Kidney epithelial cell (primary cell): ENCODE measurements at regions not wholly inside any gene's neighbourhood (a gene's known extent, or its start where the extent isn't known, plus 50 kb on each side); places are given as distances from the start of the nearest gene placed in this dataset.

Experiments
- DNase-seq: peaks from one replicate; pipeline ENCODE4 v3.0.0-alpha.2; 2010; ENCODE audit warnings: low read depth
- H3K27me3 ChIP-seq: 2 replicates; pipeline ENCODE4 v1.6.0; 2011; ENCODE audit warnings: low read length; ENCODE audit not compliant: control insufficient read depth, insufficient read depth
- H3K36me3 ChIP-seq: 2 replicates; pipeline ENCODE4 v1.5.1; 2011; ENCODE audit warnings: low read length; ENCODE audit not compliant: control insufficient read depth, insufficient read depth
- H3K4me3 ChIP-seq: 2 replicates; pipeline ENCODE4 v1.5.1; 2011; ENCODE audit warnings: low read depth, mild to moderate bottlenecking, control low read depth, low read length
- CTCF ChIP-seq: IDR thresholded peaks from 2 replicates; pipeline ENCODE4 v1.5.1; 2011; ENCODE audit warnings: mild to moderate bottlenecking, moderate library complexity, low read length, control low read depth, inconsistent platforms; ENCODE audit not compliant: insufficient read depth, poor library complexity, severe bottlenecking

- Histone ChIP-seq H3K4me3 (no peak overlapping the region), H3K27me3 (no peaks in the 10 kb centered on the region), H3K36me3 (no peaks in the 10 kb centered on the region)
- TF ChIP-seq CTCF = no peak
- DNase-seq = peak; percentile 21
Measured at GRCh38 chrX:148380650-148381561, 119.5 kb upstream of the AFF2 start.

GRCh38 chrX:148381603-148382002 is 118.8 kb upstream of the AFF2 start:
- no peak for DNase-seq
- Histone ChIP-seq H3K4me3 (no peak overlapping the region), H3K36me3 (no peaks in the 10 kb centered on the region), H3K27me3 (no peaks in the 10 kb centered on the region)
- TF ChIP-seq CTCF = no peak

GRCh38 chrX:148382983-148383382 is 117.4 kb upstream of the AFF2 start:
- Histone ChIP-seq H3K27me3 (no peaks in the 10 kb centered on the region), H3K4me3 (no peak overlapping the region), H3K36me3 (no peaks in the 10 kb centered on the region)
- DNase-seq = no peak
- no peak for TF ChIP-seq CTCF

- DNase-seq = no peak
- Histone ChIP-seq H3K27me3 (no peaks in the 10 kb centered on the region), H3K4me3 (no peak overlapping the region), H3K36me3 (no peaks in the 10 kb centered on the region)
- no peak for TF ChIP-seq CTCF
Measured at GRCh38 chrX:148385471-148385870, 114.9 kb upstream of the AFF2 start.

- no peaks in the 10 kb centered on the region for H3K27me3 ChIP-seq
- no peaks in the 10 kb centered on the region for H3K36me3 ChIP-seq
- TF ChIP-seq CTCF = no peak
- no peak overlapping the region for H3K4me3 ChIP-seq
- DNase-seq = no peak
Measured at GRCh38 chrX:148389629-148390028, 110.8 kb upstream of the AFF2 start.

GRCh38 chrX:148412006-148412405 is 88.4 kb upstream of the AFF2 start:
- no peak for TF ChIP-seq CTCF
- Histone ChIP-seq H3K4me3 (no peak overlapping the region), H3K36me3 (no peaks in the 10 kb centered on the region), H3K27me3 (no peaks in the 10 kb centered on the region)
- no peak for DNase-seq
